ENCODE measurements at regions not wholly inside any gene's neighbourhood (a gene's known extent, or its start where the extent isn't known, plus 50 kb on each side); places are given as distances from the start of the nearest gene placed in this dataset.

DNA sequence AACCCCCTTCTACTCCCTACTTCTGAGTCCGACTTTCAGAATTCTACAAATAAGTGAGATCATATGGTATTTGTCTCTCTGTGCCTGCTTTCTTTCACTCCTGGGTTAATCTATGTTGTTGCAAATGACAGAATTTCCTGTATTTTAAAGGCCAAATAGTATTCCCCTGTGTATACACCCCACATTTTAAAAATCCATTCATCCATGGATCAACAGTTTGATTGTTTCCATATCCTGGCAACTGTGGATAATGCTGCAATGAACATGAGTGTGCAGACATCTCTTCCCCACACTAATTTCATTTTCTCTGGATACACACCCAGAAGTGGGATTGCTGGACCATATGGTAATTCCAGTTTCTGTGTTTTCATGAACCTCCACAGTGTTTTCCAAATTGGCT is 225.8 kb upstream of the TCERG1L start:
- TF ChIP-seq, protein P1, sequence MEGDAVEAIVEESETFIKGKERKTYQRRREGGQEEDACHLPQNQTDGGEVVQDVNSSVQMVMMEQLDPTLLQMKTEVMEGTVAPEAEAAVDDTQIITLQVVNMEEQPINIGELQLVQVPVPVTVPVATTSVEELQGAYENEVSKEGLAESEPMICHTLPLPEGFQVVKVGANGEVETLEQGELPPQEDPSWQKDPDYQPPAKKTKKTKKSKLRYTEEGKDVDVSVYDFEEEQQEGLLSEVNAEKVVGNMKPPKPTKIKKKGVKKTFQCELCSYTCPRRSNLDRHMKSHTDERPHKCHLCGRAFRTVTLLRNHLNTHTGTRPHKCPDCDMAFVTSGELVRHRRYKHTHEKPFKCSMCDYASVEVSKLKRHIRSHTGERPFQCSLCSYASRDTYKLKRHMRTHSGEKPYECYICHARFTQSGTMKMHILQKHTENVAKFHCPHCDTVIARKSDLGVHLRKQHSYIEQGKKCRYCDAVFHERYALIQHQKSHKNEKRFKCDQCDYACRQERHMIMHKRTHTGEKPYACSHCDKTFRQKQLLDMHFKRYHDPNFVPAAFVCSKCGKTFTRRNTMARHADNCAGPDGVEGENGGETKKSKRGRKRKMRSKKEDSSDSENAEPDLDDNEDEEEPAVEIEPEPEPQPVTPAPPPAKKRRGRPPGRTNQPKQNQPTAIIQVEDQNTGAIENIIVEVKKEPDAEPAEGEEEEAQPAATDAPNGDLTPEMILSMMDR (conservative IDR thresholded peaks at IDR 0.05; ENCODE audit: low read depth, low read length): no peak
- no peak for TF ChIP-seq EZH2 (IDR thresholded peaks at IDR 0.05; ENCODE audit: borderline replicate concordance, low read depth, low read length, poor library complexity, severe bottlenecking)
